ENCODE measurements at regions not wholly inside any gene's neighbourhood (a gene's known extent, or its start where the extent isn't known, plus 50 kb on each side); places are given as distances from the start of the nearest gene placed in this dataset.

GRCh38 chr1:5740450-5740849 is 251.8 kb downstream of the NPHP4 start:
- TF ChIP-seq CTCF (IDR thresholded peaks at IDR 0.05; ENCODE audit: borderline replicate concordance, extremely low read depth, low read length, poor library complexity, severe bottlenecking) (no peak), EZH2 (IDR thresholded peaks at IDR 0.05; ENCODE audit: borderline replicate concordance, low read depth, low read length, severe bottlenecking) (no peak)
